SU-DHL-6 (cell line): ENCODE measurements at regions not wholly inside any gene's neighbourhood (a gene's known extent, or its start where the extent isn't known, plus 50 kb on each side); places are given as distances from the start of the nearest gene placed in this dataset.

Source experiments
- H2AFZ ChIP-seq: fragments of 200-600 bp; sonication (generic); 2 replicates; pipeline ENCODE4 v1.6.1; 2014; ENCODE audit warnings: low read depth, mild to moderate bottlenecking, moderate library complexity, mixed read lengths, antibody characterized with exemption, low read length; ENCODE audit not compliant: severe bottlenecking
- H3F3A ChIP-seq: fragments of 200-600 bp; shearing (Covaris generic); 2 replicates; pipeline ENCODE4 v1.6.0; 2016; ENCODE audit warnings: antibody characterized with exemption, mild to moderate bottlenecking; ENCODE audit not compliant: insufficient read depth
- H3K27ac ChIP-seq: fragments of 200-600 bp; sonication (generic); 2 replicates; pipeline ENCODE4 v1.5.1; 2016; ENCODE audit warnings: low read depth, mild to moderate bottlenecking, low read length, moderate library complexity, mixed read lengths
- H3K27me3 ChIP-seq: fragments of 200-600 bp; sonication (generic), shearing (Covaris generic); 2 replicates; pipeline ENCODE4 v1.6.0; 2014; ENCODE audit warnings: mild to moderate bottlenecking, low read length
- H3K36me3 ChIP-seq: fragments of 200-600 bp; sonication (generic); 2 replicates; pipeline ENCODE4 v1.6.1; 2014; ENCODE audit warnings: mild to moderate bottlenecking, low read length, mixed read lengths
- H3K4me2 ChIP-seq: fragments of 300-600, 200-600 bp; shearing (Covaris generic), sonication (generic); 2 replicates; pipeline ENCODE4 v1.6.0; 2014; ENCODE audit warnings: low read length, low read depth, mild to moderate bottlenecking; ENCODE audit not compliant: poor library complexity, severe bottlenecking
- H3K4me3 ChIP-seq: fragments of 200-600 bp; sonication (generic); 2 replicates; pipeline ENCODE4 v1.5.1; 2014; ENCODE audit warnings: antibody characterized with exemption, low read length, mild to moderate bottlenecking, mixed read lengths; ENCODE audit not compliant: insufficient read depth, poor library complexity, severe bottlenecking
- H3K79me2 ChIP-seq: fragments of 200-600 bp; sonication (generic); 2 replicates; pipeline ENCODE4 v1.6.1; 2014; ENCODE audit warnings: mild to moderate bottlenecking, low read length, moderate library complexity; ENCODE audit not compliant: insufficient read depth
- H3K9ac ChIP-seq: fragments of 200-600 bp; sonication (generic); 2 replicates; pipeline ENCODE4 v1.7.0; 2014; ENCODE audit warnings: mild to moderate bottlenecking, low read length
- H3K9me2 ChIP-seq: fragments of 200-600 bp; sonication (generic); replicated peaks from 2 replicates; pipeline ENCODE4 v1.6.1; 2014; ENCODE audit warnings: low read length; ENCODE audit not compliant: insufficient read depth
- H3K9me3 ChIP-seq: fragments of 200-600 bp; sonication (generic); 2 replicates; pipeline ENCODE4 v1.6.1; 2014; ENCODE audit warnings: low read length, mixed read lengths; ENCODE audit not compliant: insufficient read depth
- H4K20me1 ChIP-seq: fragments of 200-600 bp; sonication (generic); 2 replicates; pipeline ENCODE4 v1.6.1; 2014; ENCODE audit warnings: low read depth, mild to moderate bottlenecking, antibody characterized with exemption, low read length, moderate library complexity, mixed read lengths
- CTCF ChIP-seq: fragments of 200-600 bp; sonication (generic); IDR thresholded peaks from one replicate; pipeline ENCODE4 v1.5.1; 2017; ENCODE audit warnings: antibody characterized with exemption, mild to moderate bottlenecking, low read length, moderate library complexity; ENCODE audit not compliant: insufficient read depth, poor library complexity, severe bottlenecking
- EZH2phosphoT487 ChIP-seq: fragments of 200-600 bp; sonication (generic), shearing (Covaris generic); conservative IDR thresholded peaks from 2 replicates; pipeline ENCODE4 v1.6.1; 2018; ENCODE audit warnings: mild to moderate bottlenecking, antibody characterized with exemption, low read length, moderate library complexity, mixed read lengths

DNA sequence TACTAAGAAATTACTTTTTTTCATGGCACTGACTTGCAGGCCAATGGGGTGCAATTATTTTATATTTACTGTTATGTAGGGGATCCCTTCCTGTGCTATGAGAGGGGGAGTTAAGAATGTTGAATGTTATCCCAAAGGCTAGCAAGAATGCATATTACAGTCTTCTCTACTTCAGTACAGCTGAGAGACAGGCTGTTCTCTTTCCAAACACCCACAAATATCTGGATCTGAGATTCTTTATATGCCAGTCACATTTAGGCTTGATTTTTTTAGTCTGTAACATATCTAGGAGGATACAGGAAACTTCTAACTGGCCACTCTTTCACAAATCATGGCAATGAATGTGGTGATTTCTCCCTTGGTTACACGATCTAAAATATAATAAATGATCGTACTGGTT, 266.4 kb upstream of the FZD8 start:
- no peaks in the 10 kb centered on the region for H4K20me1 ChIP-seq
- TF ChIP-seq EZH2phosphoT487, result no peak
- TF ChIP-seq CTCF, result no peak
- no peak overlapping the region for H3K4me3 ChIP-seq
- H3K4me2 ChIP-seq, result no peak overlapping the region
- H3K9me2 ChIP-seq, result no peaks in the 10 kb centered on the region
- H3K9me3 ChIP-seq, result no peaks in the 10 kb centered on the region
- H3K79me2 ChIP-seq, result no peaks in the 10 kb centered on the region
- H3K27ac ChIP-seq, result no peak overlapping the region
- H3F3A ChIP-seq, result no peaks in the 10 kb centered on the region
- H2AFZ ChIP-seq, result no peak overlapping the region
- H3K9ac ChIP-seq, result no peak overlapping the region
- H3K27me3 ChIP-seq, result no peaks in the 10 kb centered on the region
- no peaks in the 10 kb centered on the region for H3K36me3 ChIP-seq

GRCh38 chr10:35907548-35907947, 265.5 kb upstream of the FZD8 start:
- H3K9me2 ChIP-seq, result no peaks in the 10 kb centered on the region
- TF ChIP-seq EZH2phosphoT487 (no peak), CTCF (no peak)

GRCh38 chr10:35906155-35906554, 264.1 kb upstream of the FZD8 start:
- H3K79me2 ChIP-seq, result no peaks in the 10 kb centered on the region

More at GRCh38 chr10:35907548-35907947, 265.5 kb upstream of the FZD8 start:
- H3K9ac ChIP-seq, result no peak overlapping the region
- H3K4me2 ChIP-seq, result no peak overlapping the region
- H2AFZ ChIP-seq, result no peak overlapping the region
- no peak overlapping the region for H3K4me3 ChIP-seq
- H3K27ac ChIP-seq, result no peak overlapping the region
- H3K27me3 ChIP-seq, result no peaks in the 10 kb centered on the region
- no peaks in the 10 kb centered on the region for H3K79me2 ChIP-seq
- H3K36me3 ChIP-seq, result no peaks in the 10 kb centered on the region
- no peaks in the 10 kb centered on the region for H3F3A ChIP-seq
- no peaks in the 10 kb centered on the region for H3K9me3 ChIP-seq
- H4K20me1 ChIP-seq, result no peaks in the 10 kb centered on the region

More at GRCh38 chr10:35906155-35906554, 264.1 kb upstream of the FZD8 start:
- H3K27ac ChIP-seq, result no peak overlapping the region
- H3K9me2 ChIP-seq, result no peaks in the 10 kb centered on the region
- no peaks in the 10 kb centered on the region for H4K20me1 ChIP-seq
- H3K4me2 ChIP-seq, result no peak overlapping the region
- H3K4me3 ChIP-seq, result no peak overlapping the region
- no peaks in the 10 kb centered on the region for H3K9me3 ChIP-seq
- no peak for TF ChIP-seq CTCF
- TF ChIP-seq EZH2phosphoT487, result no peak
- H3F3A ChIP-seq, result no peaks in the 10 kb centered on the region
- H3K27me3 ChIP-seq, result no peaks in the 10 kb centered on the region
- no peaks in the 10 kb centered on the region for H3K36me3 ChIP-seq
- no peak overlapping the region for H3K9ac ChIP-seq
- no peak overlapping the region for H2AFZ ChIP-seq
